KMS-11 (cell line): ENCODE measurements at regions not wholly inside any gene's neighbourhood (a gene's known extent, or its start where the extent isn't known, plus 50 kb on each side); places are given as distances from the start of the nearest gene placed in this dataset.

ENCODE experiments used
- H2AFZ ChIP-seq: fragments of 200-600 bp; sonication (generic); 2 replicates; pipeline ENCODE4 v1.6.1; 2016; ENCODE audit warnings: antibody characterized with exemption, mixed run types, low read depth
- H3K27ac ChIP-seq: fragments of 200-600 bp; sonication (generic); 2 replicates; pipeline ENCODE4 v1.6.1; 2016; ENCODE audit warnings: mild to moderate bottlenecking, mixed run types
- H3K27me3 ChIP-seq: fragments of 200-600 bp; sonication (generic); 2 replicates; pipeline ENCODE4 v1.6.1; 2017; ENCODE audit warnings: mild to moderate bottlenecking, low read depth, mixed run types, moderate library complexity; ENCODE audit not compliant: insufficient read depth
- H3K36me3 ChIP-seq: fragments of 200-600 bp; sonication (generic); 2 replicates; pipeline ENCODE4 v1.6.1; 2017; ENCODE audit warnings: mild to moderate bottlenecking, mixed run types; ENCODE audit not compliant: insufficient read depth
- H3K4me1 ChIP-seq: fragments of 200-600 bp; sonication (generic); 2 replicates; pipeline ENCODE4 v1.6.1; 2016; ENCODE audit warnings: mild to moderate bottlenecking, low read depth, mixed run types; ENCODE audit not compliant: poor library complexity, severe bottlenecking
- H3K4me2 ChIP-seq: fragments of 200-600 bp; sonication (generic); 2 replicates; pipeline ENCODE4 v1.7.0; 2016; ENCODE audit warnings: mild to moderate bottlenecking, mixed run types
- H3K4me3 ChIP-seq: fragments of 200-600 bp; sonication (generic); IDR thresholded peaks from 2 replicates; pipeline ENCODE4 v1.6.1; 2017; ENCODE audit warnings: low read depth, low read length, mixed read lengths; ENCODE audit not compliant: insufficient read depth
- H3K79me2 ChIP-seq: fragments of 200-600 bp; sonication (generic); 2 replicates; pipeline ENCODE4 v1.6.1; 2016; ENCODE audit warnings: low read depth, mixed run types; ENCODE audit not compliant: insufficient read depth
- H3K9ac ChIP-seq: fragments of 200-600 bp; sonication (generic); 2 replicates; pipeline ENCODE4 v1.6.1; 2016; ENCODE audit warnings: mild to moderate bottlenecking, mixed run types
- H4K20me1 ChIP-seq: fragments of 200-600 bp; sonication (generic); 2 replicates; pipeline ENCODE4 v1.6.1; 2016; ENCODE audit warnings: mild to moderate bottlenecking, mixed run types; ENCODE audit not compliant: insufficient read depth
- TF ChIP-seq, protein P1 (sequence below): fragments of 200-600 bp; sonication (generic); conservative IDR thresholded peaks from 2 replicates; pipeline ENCODE4 v1.6.1; 2017; ENCODE audit warnings: low read depth, mild to moderate bottlenecking, antibody characterized with exemption, low read length, moderate library complexity, mixed read lengths

DNA sequence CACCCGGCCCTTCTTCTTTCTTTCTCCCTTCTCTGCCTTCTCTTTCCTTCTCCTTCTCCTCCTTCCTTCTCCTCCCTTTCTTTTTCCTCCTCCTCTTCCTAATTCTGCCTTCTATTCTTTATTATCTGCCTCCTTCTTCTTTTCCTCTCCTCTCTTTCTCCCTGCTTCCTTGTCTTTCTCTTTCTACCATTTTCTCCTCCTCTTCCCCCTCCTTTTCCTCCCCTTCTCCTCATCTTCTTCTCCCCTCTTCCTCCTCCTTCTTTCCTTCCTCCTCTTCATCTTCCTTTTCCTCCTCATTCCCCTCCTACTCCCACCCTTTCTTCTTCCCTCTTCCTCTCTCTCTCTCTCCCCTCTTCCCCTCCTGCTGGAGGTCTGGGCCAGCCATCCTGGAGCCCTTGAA is 294.9 kb upstream of the CRY1 start:
- Histone ChIP-seq H4K20me1 (no peaks in the 10 kb centered on the region), H2AFZ (no peak overlapping the region), H3K79me2 (no peaks in the 10 kb centered on the region), H3K27me3 (no peaks in the 10 kb centered on the region), H3K4me2 (no peak overlapping the region), H3K9ac (no peak overlapping the region), H3K4me1 (no peaks in the 10 kb centered on the region), H3K4me3 (no peak overlapping the region), H3K27ac (no peak overlapping the region), H3K36me3 (no peaks in the 10 kb centered on the region)
- TF ChIP-seq, protein P1, sequence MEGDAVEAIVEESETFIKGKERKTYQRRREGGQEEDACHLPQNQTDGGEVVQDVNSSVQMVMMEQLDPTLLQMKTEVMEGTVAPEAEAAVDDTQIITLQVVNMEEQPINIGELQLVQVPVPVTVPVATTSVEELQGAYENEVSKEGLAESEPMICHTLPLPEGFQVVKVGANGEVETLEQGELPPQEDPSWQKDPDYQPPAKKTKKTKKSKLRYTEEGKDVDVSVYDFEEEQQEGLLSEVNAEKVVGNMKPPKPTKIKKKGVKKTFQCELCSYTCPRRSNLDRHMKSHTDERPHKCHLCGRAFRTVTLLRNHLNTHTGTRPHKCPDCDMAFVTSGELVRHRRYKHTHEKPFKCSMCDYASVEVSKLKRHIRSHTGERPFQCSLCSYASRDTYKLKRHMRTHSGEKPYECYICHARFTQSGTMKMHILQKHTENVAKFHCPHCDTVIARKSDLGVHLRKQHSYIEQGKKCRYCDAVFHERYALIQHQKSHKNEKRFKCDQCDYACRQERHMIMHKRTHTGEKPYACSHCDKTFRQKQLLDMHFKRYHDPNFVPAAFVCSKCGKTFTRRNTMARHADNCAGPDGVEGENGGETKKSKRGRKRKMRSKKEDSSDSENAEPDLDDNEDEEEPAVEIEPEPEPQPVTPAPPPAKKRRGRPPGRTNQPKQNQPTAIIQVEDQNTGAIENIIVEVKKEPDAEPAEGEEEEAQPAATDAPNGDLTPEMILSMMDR = no peak

DNA sequence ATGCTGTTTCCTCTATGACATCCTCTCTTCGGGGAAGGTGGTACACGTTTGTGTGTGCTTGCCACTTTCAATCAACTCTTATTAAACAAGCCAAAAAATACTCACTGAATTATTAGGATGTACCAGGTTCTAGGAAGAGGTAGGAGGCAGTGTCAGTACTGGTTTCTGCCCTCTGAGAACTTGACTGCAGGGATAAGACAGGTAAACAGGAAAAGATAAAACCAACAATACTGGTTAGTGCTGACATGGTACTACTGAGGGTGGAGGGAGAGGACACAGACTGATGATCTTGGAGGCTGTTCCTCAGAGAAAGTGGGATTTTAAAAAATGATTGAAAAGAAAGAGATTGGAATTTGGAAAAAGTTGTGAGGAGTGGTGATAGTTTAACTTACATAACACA is 295.2 kb upstream of the PWP1 start:
- no peak overlapping the region for H2AFZ ChIP-seq
- no peaks in the 10 kb centered on the region for H3K36me3 ChIP-seq
- no peaks in the 10 kb centered on the region for H3K4me1 ChIP-seq
- no peak overlapping the region for H3K4me3 ChIP-seq
- no peak overlapping the region for H3K9ac ChIP-seq
- H4K20me1 ChIP-seq = no peaks in the 10 kb centered on the region
- no peaks in the 10 kb centered on the region for H3K27me3 ChIP-seq
- no peak overlapping the region for H3K4me2 ChIP-seq
- no peak overlapping the region for H3K27ac ChIP-seq
- H3K79me2 ChIP-seq = no peaks in the 10 kb centered on the region
- TF ChIP-seq, protein P1 = no peak

DNA sequence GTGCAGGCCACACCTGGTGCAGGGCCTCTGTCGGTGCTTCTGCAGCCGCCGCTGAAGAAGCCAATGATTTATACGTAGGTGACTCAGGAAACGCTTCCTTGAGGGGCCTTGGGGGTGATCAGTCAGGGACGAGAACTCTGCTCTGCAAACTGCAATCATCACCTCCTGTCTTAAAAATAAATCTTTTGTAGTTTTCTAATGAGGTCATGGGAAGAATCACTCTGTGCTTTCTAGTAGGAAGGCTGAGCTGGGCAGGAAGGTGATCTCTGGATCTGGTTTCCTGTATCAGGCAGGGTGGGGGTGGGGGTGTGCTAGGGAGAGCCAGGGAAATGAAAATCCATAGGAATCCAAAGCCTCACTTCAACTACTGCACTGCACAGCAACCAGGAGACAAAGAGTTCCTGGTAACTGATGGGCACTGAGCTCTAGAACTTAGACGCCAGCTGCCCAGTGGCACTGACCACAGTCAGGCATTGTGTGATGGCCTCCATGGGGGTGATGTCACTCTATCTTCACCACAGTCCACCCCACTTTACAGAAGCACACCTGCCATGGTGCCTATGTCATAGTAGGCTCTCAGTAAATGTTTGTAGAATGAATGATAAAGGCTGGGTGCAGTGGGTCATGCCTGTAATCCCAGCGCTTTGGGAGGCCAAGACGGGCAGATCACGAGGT is 292.4 kb upstream of the PWP1 start:
- Histone ChIP-seq H3K4me2 (no peak overlapping the region), H3K9ac (no peak overlapping the region), H4K20me1 (no peaks in the 10 kb centered on the region), H2AFZ (no peak overlapping the region), H3K4me3 (no peak overlapping the region), H3K79me2 (no peaks in the 10 kb centered on the region), H3K4me1 (no peaks in the 10 kb centered on the region), H3K27me3 (no peaks in the 10 kb centered on the region), H3K36me3 (no peaks in the 10 kb centered on the region), H3K27ac (no peak overlapping the region)
- TF ChIP-seq, protein P1 = no peak

DNA sequence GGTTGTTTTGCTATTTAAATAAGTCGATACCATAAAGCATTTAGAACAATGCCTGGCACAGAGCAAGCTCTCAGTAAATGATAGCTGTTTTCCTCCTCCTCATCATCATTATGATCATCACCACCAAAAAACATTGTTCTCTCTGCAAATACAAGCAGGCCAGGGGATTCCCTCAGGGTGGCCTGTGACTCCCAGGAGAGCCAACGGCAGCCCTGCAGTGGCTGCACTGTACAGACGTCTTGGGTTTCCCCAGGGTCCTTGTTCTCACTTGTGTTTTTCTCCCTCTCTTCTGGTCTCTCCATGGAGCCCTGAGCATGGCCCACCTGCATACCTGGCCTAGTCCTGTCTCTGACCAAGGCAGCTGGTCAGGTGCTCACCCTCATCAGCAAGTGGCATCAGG is 290.9 kb upstream of the PWP1 start:
- Histone ChIP-seq H3K4me1 (no peaks in the 10 kb centered on the region), H4K20me1 (no peaks in the 10 kb centered on the region), H3K36me3 (no peaks in the 10 kb centered on the region), H3K27me3 (no peaks in the 10 kb centered on the region), H3K4me3 (no peak overlapping the region), H3K4me2 (no peak overlapping the region), H3K9ac (no peak overlapping the region), H3K27ac (no peak overlapping the region), H2AFZ (no peak overlapping the region), H3K79me2 (no peaks in the 10 kb centered on the region)
- TF ChIP-seq, protein P1 = no peak
